K562 (cell line): ENCODE measurements at regions not wholly inside any gene's neighbourhood (a gene's known extent, or its start where the extent isn't known, plus 50 kb on each side); places are given as distances from the start of the nearest gene placed in this dataset.

Source experiments
- ADNP ChIP-seq: fragments of 200-800 bp; sonication (Bioruptor generic); IDR thresholded peaks from 2 replicates; pipeline ENCODE4 v1.6.1; 2016; ENCODE audit warnings: missing genetic modification characterization, missing compliant biosample characterization
- CHD2 ChIP-seq: IDR thresholded peaks from 2 replicates; pipeline ENCODE4 v1.6.1; 2011; ENCODE audit warnings: low read depth, low read length
- MCM2 ChIP-seq: fragments of 450-650 bp; IDR thresholded peaks from 2 replicates; pipeline ENCODE4 v1.6.1; 2017; ENCODE audit warnings: low read depth, mild to moderate bottlenecking
- MCM7 ChIP-seq, 2 experiments: fragments of 450-650 bp; IDR thresholded peaks; 2 replicates each; pipeline ENCODE4 v1.6.1; 2016 to 2018
- MEF2D ChIP-seq: conservative IDR thresholded peaks from 2 replicates; pipeline ENCODE4 v1.6.1; 2016; ENCODE audit warnings: low read depth, missing genetic modification characterization, missing compliant biosample characterization
- POLR2AphosphoS5 ChIP-seq: IDR thresholded peaks from 2 replicates; pipeline ENCODE4 v1.6.1; 2011; ENCODE audit warnings: mild to moderate bottlenecking, low read depth, low read length, moderate library complexity; ENCODE audit not compliant: control insufficient read depth, insufficient read depth
- POU5F1 ChIP-seq: fragments of 150-350 bp; IDR thresholded peaks from 2 replicates; pipeline ENCODE4 v1.6.1; 2014; ENCODE audit warnings: borderline replicate concordance, low read length, low read depth, mild to moderate bottlenecking; ENCODE audit not compliant: partially characterized antibody
- SRF ChIP-seq, 2 experiments: fragments of 250-450, 450-650 bp in 1 of 2; sonication (Bioruptor Pico) in 1 of 2; sonication (generic) in 1 of 2; formaldehyde crosslinking; IDR thresholded peaks; 2 replicates each; pipeline versions ENCODE4 v1.5.0 to v1.5.1; 2020 to 2022; ENCODE audit warnings: mild to moderate bottlenecking in 1 of 2, missing genetic modification reagents in 1 of 2
- TARDBP ChIP-seq: fragments of 450-650 bp; IDR thresholded peaks from 2 replicates; pipeline ENCODE4 v1.6.1; 2016
- TOE1 ChIP-seq, 2 experiments: fragments of 450-650 bp in 1 of 2; sonication (generic) in 1 of 2; formaldehyde crosslinking in 1 of 2; IDR thresholded peaks; 2 replicates each; pipeline versions ENCODE4 v1.7.1 to v1.8.0; 2016 to 2022; ENCODE audit warnings: borderline replicate concordance in 2 of 2, mild to moderate bottlenecking in 2 of 2, antibody characterized with exemption in 1 of 2, inconsistent platforms in 1 of 2, low read depth in 1 of 2, missing genetic modification reagents in 1 of 2, moderate library complexity in 1 of 2
- XRCC4 ChIP-seq: IDR thresholded peaks from one replicate; pipeline ENCODE4 v1.6.1; 2011; ENCODE audit not compliant: insufficient read depth, insufficient read length; ENCODE audit errors: extremely low read depth
- ZC3H11A ChIP-seq: IDR thresholded peaks from 2 replicates; pipeline ENCODE4 v1.6.1; 2012; ENCODE audit warnings: low read depth, low read length, improper control_type of control experiment
- ZNF133 ChIP-seq: fragments of 250-450 bp; sonication (Bioruptor Pico); IDR thresholded peaks from 2 replicates; pipeline ENCODE4 v1.4.0; 2020; ENCODE audit warnings: mild to moderate bottlenecking
- TF ChIP-seq, protein P1 (sequence below): fragments of 450-650 bp; formaldehyde crosslinking; IDR thresholded peaks from 2 replicates; pipeline ENCODE4 v1.4.0; 2020; ENCODE audit warnings: mild to moderate bottlenecking, moderate library complexity
- TF ChIP-seq, protein P2 (sequence below): IDR thresholded peaks from 2 replicates; pipeline ENCODE4 v1.6.1; 2011; ENCODE audit not compliant: insufficient read length; ENCODE audit errors: extremely low read depth
- TF ChIP-seq, protein P3 (sequence below): fragments of 450-650 bp; formaldehyde crosslinking; IDR thresholded peaks from 2 replicates; pipeline ENCODE4 v1.4.0; 2022; ENCODE audit warnings: missing genetic modification characterization
- TF ChIP-seq, protein P4 (sequence below): fragments of 250-450 bp; sonication (Bioruptor Pico); IDR thresholded peaks from 2 replicates; pipeline ENCODE4 v1.8.0; 2021; ENCODE audit warnings: mild to moderate bottlenecking, moderate library complexity
- TF ChIP-seq, protein P5 (sequence below): sonication (generic); formaldehyde crosslinking; IDR thresholded peaks from 2 replicates; pipeline ENCODE4 v1.8.0; 2022; ENCODE audit warnings: missing genetic modification reagents, mild to moderate bottlenecking, moderate library complexity, borderline replicate concordance
- TF ChIP-seq, protein P6 (sequence below): fragments of 250-450 bp; sonication (Bioruptor Pico); IDR thresholded peaks from 2 replicates; pipeline ENCODE4 v1.6.1; 2021; ENCODE audit warnings: mild to moderate bottlenecking

DNA sequence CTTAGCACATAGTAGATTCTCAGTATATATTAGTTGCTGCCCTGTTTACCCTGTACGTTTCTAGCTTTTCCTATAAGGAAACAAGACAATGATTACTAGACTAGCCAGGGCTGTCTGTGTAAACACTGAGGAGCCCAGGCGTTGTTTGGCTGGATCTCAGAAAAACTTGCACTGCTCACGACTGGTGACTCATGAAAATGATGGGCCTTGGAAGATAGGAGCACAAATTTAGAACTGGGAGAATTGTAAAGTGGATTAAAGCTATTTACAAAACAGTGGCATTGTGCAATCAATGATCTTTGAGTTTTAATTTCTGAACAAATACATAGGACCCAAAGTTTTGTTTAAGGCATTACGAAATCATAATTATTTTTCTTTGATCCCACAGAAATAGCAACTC lies 276.9 kb downstream of the FAM76B start (continued):
- TF ChIP-seq, protein P1, sequence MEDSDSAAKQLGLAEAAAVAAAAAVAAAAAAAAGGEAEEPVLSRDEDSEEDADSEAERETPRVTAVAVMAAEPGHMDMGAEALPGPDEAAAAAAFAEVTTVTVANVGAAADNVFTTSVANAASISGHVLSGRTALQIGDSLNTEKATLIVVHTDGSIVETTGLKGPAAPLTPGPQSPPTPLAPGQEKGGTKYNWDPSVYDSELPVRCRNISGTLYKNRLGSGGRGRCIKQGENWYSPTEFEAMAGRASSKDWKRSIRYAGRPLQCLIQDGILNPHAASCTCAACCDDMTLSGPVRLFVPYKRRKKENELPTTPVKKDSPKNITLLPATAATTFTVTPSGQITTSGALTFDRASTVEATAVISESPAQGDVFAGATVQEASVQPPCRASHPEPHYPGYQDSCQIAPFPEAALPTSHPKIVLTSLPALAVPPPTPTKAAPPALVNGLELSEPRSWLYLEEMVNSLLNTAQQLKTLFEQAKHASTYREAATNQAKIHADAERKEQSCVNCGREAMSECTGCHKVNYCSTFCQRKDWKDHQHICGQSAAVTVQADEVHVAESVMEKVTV (CRISPR knock-in tag): no peak
- TF ChIP-seq MCM7 (IDR thresholded peaks at IDR 0.05): no peak
- TF ChIP-seq MEF2D (tag): peak; percentile 75; the same call in 1 of the 2 replicates
- TF ChIP-seq, protein P2, sequence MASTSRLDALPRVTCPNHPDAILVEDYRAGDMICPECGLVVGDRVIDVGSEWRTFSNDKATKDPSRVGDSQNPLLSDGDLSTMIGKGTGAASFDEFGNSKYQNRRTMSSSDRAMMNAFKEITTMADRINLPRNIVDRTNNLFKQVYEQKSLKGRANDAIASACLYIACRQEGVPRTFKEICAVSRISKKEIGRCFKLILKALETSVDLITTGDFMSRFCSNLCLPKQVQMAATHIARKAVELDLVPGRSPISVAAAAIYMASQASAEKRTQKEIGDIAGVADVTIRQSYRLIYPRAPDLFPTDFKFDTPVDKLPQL: no peak
- no peak for TF ChIP-seq XRCC4
- no peak for TF ChIP-seq ZNF133 (CRISPR knock-in tag)
- no peak for TF ChIP-seq TOE1 (IDR thresholded peaks at IDR 0.05; ENCODE audit: borderline replicate concordance)
- no peak for TF ChIP-seq TOE1 (CRISPR knock-in tag; IDR thresholded peaks at IDR 0.05; ENCODE audit: borderline replicate concordance, low read depth)
- TF ChIP-seq POLR2AphosphoS5: no peak
- TF ChIP-seq, protein P3, sequence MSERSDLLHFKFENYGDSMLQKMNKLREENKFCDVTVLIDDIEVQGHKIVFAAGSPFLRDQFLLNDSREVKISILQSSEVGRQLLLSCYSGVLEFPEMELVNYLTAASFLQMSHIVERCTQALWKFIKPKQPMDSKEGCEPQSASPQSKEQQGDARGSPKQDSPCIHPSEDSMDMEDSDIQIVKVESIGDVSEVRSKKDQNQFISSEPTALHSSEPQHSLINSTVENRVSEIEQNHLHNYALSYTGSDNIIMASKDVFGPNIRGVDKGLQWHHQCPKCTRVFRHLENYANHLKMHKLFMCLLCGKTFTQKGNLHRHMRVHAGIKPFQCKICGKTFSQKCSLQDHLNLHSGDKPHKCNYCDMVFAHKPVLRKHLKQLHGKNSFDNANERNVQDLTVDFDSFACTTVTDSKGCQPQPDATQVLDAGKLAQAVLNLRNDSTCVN (CRISPR knock-in tag): no peak
- TF ChIP-seq, protein P4, sequence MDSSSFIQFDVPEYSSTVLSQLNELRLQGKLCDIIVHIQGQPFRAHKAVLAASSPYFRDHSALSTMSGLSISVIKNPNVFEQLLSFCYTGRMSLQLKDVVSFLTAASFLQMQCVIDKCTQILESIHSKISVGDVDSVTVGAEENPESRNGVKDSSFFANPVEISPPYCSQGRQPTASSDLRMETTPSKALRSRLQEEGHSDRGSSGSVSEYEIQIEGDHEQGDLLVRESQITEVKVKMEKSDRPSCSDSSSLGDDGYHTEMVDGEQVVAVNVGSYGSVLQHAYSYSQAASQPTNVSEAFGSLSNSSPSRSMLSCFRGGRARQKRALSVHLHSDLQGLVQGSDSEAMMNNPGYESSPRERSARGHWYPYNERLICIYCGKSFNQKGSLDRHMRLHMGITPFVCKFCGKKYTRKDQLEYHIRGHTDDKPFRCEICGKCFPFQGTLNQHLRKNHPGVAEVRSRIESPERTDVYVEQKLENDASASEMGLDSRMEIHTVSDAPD (CRISPR knock-in tag): no peak
- TF ChIP-seq, protein P5, sequence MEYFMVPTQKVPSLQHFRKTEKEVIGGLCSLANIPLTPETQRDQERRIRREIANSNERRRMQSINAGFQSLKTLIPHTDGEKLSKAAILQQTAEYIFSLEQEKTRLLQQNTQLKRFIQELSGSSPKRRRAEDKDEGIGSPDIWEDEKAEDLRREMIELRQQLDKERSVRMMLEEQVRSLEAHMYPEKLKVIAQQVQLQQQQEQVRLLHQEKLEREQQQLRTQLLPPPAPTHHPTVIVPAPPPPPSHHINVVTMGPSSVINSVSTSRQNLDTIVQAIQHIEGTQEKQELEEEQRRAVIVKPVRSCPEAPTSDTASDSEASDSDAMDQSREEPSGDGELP (CRISPR knock-in tag): no peak
- no peak for TF ChIP-seq MCM2
- no peak for TF ChIP-seq TARDBP
- TF ChIP-seq, protein P6, sequence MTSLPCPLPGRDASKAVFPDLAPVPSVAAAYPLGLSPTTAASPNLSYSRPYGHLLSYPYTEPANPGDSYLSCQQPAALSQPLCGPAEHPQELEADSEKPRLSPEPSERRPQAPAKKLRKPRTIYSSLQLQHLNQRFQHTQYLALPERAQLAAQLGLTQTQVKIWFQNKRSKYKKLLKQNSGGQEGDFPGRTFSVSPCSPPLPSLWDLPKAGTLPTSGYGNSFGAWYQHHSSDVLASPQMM (CRISPR knock-in tag): no peak
- TF ChIP-seq SRF (CRISPR knock-in tag; IDR thresholded peaks at IDR 0.05): no peak
- no peak for TF ChIP-seq POU5F1
- no peak for TF ChIP-seq CHD2
- TF ChIP-seq ZC3H11A: no peak
- TF ChIP-seq ADNP: no peak
- TF ChIP-seq, all 486 proteins: peak for 35
